HG03095 (cell line): ENCODE measurements at regions not wholly inside any gene's neighbourhood (a gene's known extent, or its start where the extent isn't known, plus 50 kb on each side); places are given as distances from the start of the nearest gene placed in this dataset.
"Not testable (repeated sequence)": the region's sequence is repeated elsewhere in the genome, so short reads cannot be mapped to it uniquely, and the experiment has no call there.

ENCODE experiments used
- ATAC-seq: cut with Tn5 transposase; IDR thresholded peaks from one replicate; pipeline ENCODE4 v1.9.1; 2021; ENCODE audit warnings: moderate library complexity; ENCODE audit not compliant: unreplicated experiment

DNA sequence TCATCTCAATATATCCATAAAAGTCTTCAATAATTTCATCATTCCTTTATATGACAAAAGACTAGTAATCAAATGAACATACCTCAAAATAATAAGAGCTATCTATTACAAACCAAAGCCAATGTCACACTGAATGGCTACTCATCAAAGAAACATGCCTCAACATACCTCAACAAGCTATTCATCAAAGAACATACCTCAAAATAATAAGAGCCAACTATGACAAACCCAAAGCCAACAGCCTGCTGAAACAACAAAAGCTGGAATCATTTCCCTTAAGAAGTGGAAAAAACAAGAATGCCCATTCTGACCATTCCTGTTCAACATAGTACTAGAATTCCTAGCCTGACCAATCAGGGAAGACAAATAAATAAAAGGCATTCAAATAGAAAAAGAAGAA is 1373.7 kb downstream of the BRINP3 start:
- no peak for ATAC-seq

GRCh38 chr1:189117072-189117770 is 1360.4 kb downstream of the BRINP3 start:
- ATAC-seq: no peak

GRCh38 chr1:189121941-189122340 is 1355.7 kb downstream of the BRINP3 start:
- ATAC-seq: no peak

- no peak for ATAC-seq
Observed at GRCh38 chr1:189125694-189126093, 1352.0 kb downstream of the BRINP3 start.

- no peak for ATAC-seq
Observed at GRCh38 chr1:189131576-189131975, 1346.1 kb downstream of the BRINP3 start.

- not testable (repeated sequence) for ATAC-seq
Observed at GRCh38 chr1:189139748-189140147, 1337.9 kb downstream of the BRINP3 start.

DNA sequence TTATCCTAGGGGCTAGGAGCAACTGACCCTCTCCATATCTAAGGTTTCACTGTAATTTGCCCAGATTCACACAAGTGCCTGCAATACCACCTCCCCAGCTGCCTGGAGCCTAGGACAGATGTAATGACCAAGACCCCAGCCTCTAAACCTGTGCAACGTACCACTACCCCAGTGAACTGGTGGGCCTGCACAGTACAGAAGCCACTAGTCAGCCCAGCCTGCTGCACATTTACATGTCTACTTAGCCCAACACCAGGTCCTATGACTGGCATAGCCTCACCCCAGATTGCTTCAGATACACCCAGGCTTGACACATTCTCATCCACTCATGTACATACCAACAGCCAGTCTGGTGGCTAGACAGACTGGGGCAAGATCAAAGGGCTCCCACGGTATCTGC is 1336.6 kb downstream of the BRINP3 start:
- ATAC-seq: no peak

DNA sequence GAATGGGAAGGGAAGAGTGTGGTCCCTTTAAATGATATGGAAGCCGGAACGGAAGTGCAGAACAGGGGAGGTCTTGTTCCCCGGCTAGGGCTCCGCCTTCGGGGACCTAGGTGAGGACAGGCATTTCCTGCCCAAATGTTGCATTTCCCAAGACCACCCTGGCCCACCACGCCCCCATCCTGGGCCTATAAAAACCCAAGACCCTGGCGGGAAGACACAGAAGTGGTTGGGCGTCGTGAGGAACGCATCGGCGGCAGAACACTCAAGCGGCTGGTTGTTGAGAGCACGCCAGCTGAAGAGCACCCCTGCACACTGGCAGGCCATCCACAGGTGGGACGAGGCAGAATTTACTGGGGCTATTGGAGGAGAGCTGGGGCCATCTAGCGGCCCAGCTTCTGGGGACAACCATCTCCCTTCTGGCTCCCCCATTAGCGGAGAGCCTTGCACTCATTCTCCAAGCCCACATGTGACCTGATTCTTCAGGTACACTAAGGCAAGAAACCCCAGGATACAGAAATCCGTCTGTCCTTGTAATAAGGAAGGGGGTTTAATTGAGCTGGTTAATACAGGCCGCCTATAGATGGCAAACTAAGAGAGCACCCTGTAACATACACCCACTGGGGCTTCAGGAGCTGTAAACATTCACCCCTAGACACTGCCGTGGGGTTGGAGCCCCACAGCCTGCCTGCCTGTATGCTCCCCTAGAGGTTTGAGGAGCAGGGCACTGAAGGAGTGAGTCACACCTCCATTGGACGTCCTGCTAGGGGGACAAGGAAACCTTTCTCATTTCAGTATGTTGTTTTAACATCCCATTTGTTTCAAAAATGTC is 1327.9 kb downstream of the BRINP3 start:
- no peak for ATAC-seq

GRCh38 chr1:189150624-189151023 is 1327.0 kb downstream of the BRINP3 start:
- no peak for ATAC-seq

- ATAC-seq: no peak
Observed at GRCh38 chr1:189151361-189151760, 1326.3 kb downstream of the BRINP3 start.

DNA sequence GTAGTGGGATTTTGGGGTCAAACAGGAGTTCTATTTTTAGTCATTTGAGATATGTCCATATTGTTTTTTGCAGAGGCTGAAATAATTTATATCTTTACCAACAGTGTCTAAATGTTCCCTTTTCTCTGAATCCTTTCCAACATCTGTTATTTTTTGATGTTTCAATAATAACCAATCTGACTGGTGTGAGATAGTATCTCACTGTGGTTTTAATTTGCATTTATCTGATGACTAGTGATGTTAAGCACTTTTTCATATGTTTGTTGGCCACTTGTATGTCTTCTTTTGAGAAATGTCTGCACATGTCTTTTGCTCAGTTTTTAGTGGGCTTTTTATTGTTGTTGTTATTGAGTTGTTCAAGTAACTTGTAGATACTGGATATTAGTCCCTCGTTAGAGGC is 1325.0 kb downstream of the BRINP3 start:
- no peak for ATAC-seq

DNA sequence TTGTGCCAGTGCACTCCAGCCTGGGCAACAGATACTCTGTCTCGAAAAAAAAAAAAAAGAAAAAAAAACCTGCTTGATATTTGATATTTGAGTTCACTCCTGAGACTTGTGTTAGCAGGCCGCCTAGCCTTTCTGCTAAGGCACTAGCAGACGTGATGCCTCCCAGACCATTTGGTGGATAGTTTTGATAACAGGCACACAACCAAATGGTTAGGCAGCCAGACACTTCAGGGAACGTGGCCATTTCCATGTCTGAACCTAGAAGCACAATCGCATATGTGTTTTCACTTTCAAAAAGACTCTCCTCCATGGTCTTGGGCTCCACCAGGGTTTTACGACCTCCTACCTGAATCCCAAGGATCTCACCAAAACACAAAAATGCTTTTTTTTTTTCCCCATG is 1319.5 kb downstream of the BRINP3 start:
- ATAC-seq: no peak

DNA sequence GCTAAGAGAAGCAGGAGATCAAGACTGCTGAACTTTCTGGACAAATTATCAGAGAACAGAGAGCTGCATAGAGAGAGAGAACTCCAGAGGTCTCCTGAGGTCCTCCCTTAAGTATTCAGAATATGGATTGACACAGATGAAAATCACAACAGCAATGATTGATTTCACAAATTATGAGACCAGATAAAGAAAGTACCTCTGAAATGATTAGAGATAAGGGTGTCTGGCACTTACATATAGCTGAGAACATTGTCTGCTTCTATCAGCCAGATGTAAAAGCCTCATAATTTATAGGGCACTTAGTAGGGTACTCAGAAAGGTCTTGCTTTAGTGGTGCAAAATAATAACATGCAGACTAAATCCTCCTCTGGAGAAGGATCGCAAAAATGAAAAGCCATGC is 1301.8 kb downstream of the BRINP3 start:
- ATAC-seq: no peak

DNA sequence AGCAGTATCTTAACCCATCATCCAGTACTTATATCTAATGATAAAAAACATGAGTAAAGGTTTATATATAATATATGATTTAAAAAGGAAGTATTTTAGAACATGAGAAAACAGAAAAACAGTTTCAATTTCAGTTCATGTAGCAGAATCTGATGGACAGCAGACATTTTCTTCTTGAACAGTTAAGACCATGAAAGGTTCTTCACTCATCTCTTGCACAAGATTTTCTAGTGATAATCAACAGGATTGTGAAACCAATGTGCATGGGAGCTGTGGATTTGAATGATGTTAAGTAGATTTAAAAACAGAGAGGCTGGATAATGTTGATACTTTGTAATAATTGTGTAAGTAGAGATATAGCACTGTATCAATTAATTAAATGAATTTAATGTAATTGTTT is 1297.6 kb downstream of the BRINP3 start:
- no peak for ATAC-seq

DNA sequence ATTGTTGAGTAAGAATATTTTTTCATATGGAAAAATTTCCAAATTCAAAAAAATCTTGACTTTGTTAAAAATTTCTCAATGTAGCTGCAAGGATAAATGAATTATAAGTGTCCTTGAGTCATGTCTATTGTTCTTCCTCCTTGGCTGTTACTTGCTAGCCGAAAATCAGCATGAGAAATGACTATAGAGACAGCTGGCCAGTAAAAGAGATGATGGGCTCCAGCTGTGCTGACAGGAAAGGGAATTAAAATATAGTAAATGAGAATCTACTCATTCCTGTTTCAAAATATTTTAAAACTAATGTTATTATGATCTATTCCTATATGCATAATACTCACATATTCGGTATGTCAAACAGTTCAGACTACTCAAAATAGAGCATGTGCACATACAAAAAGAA is 1292.6 kb downstream of the BRINP3 start:
- ATAC-seq: no peak

DNA sequence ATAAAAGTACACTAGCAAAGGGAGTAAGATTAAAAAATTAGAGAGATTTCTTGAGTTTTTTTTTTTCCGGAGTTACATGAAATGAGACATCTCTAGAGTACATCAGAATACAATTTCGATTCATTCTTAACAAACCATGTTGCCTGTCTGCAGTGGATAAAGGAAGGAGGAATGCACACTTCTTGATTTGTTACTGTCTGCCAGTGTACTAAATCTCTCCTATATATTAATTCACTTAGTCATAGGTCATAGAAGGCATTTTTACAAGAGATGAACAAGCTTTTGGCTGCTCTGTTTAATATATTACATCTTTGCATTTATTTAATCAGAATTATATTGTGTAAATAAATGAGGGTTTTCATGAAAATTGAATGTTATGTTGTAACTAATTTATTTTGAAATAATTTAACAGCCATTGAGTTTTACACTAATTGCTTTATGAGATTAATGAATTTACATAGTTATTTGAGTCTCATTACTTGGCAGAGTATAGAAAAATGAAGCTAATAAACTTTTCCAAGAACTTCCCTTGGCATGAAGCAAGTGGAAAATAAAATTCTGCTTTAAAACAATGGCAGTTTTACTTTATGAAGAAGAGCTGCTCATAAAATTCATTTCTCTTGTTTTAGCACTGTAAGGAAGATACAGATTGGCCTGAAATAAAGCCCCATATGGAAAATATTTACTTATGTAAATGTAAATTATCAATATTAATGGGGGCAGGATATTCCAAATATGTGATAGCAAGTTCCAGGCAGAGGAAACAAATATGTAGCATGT is 1284.7 kb downstream of the BRINP3 start:
- ATAC-seq: no peak

GRCh38 chr1:189205863-189206262 is 1271.8 kb downstream of the BRINP3 start:
- ATAC-seq: no peak

- no peak for ATAC-seq
Observed at GRCh38 chr1:189206617-189207016, 1271.0 kb downstream of the BRINP3 start.

DNA sequence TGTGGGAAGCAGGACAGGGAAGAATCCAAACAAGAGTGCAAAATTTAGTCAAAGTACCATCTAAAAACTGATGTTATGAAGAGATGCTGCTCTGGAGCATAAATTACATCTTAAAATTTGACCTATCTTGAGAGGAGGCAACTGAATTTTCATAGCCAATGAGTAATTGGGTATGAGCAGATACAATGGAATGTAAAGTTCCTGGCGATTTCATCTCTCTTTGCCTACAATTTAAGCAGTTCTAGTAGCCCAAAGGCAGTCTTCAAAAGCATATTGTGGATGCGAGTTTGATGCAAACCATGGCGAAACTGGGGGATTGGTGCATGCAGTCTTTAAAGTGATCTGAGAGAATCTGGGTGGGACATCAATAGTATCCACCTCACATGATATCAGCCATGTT is 1265.9 kb downstream of the BRINP3 start:
- no peak for ATAC-seq

GRCh38 chr1:189212606-189213005 is 1265.1 kb downstream of the BRINP3 start:
- no peak for ATAC-seq

DNA sequence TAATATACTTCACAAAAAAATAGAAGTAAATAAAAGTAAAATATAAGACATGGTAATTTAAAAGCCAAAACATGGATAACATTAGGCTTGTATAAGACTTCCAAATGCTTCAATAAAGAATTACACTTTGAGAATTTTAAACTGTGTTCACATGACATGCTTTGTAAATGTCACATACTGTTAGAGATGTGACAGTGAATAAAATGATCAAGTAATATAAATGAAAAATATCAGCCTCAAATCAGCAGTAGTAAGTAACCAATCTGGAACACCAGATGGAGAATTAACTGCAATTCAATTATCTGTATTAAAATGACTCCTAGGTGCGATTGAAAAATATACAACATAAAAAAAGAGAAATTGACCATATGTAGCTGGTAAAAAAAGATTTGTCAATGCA is 1260.8 kb downstream of the BRINP3 start:
- no peak for ATAC-seq

DNA sequence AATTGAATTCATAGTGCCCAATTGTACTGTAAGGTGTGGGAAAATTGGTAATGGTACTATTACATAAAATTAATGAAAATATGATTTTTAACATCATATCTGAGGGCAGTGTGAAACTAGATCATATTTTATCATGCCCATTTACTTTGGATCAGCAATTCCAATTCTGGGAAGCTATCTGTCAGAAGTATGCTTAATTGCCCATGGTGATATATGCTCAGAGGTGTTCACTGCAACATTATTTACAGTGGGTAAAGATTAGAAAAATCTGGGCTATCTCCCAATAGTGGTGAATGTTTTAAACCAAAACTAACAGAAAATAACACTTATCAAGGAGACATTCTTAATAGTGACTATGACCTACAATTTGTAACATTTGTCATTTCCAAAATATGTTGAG is 1260.0 kb downstream of the BRINP3 start:
- no peak for ATAC-seq
